ENCODE measurements at regions not wholly inside any gene's neighbourhood (a gene's known extent, or its start where the extent isn't known, plus 50 kb on each side); places are given as distances from the start of the nearest gene placed in this dataset.
"Not testable (repeated sequence)": the region's sequence is repeated elsewhere in the genome, so short reads cannot be mapped to it uniquely, and the experiment has no call there.

DNA sequence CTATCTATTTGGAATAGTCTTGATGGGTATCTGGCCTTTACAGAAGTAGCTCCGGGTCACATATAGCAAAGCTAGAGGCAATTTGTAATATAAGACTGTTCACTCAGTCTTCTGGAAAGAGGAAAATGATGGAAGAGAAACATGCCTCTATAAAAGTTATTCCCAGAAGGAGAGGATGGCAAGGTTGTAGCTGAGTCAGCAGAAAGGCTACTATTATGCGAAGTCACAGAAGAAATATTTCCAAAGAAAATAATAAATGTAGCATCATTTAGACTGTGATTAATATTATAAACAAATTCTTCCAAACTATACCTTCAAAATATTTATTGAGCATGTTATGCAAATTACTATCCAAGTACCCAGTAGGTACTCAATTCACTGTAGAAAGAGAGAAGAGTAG lies 1027.7 kb upstream of the TMEFF2 start:
- no peak for DNase-seq

DNA sequence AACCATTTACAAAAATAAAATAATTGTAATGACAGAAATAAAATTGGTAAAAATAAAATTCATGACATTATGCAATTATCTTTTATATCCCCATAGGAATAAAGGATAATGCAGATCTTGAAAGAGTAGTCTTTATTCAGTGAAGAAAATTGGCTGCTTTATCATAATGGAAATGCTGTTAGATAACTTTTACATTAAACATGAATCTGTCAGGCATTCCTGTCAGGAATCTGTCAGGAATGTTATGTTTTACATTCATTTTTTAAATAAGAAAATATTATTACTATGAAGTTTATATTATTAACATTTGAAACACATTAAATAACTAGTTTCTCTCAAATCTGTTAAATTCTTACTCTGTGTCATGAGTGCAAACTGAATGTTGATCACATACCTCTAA lies 1024.7 kb upstream of the TMEFF2 start:
- DNase-seq = no peak

DNA sequence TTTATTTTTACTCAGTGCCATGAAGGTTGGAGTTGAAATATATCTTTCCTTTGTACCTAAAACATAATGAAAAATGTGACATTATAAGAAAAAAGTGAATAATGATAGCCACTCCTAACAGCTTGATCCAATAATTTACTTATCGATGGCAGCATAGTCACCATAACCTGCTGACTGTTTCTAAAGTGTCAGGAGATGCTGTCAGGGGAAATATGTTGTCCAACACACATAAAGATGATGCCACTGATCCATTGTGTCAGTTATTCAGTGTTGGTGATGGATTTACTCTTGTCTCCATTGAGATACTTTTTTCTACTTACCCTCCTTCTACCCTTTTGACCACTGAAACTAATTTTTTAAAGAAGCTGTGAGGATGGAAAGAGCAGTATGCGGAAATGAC lies 1006.9 kb upstream of the TMEFF2 start:
- DNase-seq = no peak

DNA sequence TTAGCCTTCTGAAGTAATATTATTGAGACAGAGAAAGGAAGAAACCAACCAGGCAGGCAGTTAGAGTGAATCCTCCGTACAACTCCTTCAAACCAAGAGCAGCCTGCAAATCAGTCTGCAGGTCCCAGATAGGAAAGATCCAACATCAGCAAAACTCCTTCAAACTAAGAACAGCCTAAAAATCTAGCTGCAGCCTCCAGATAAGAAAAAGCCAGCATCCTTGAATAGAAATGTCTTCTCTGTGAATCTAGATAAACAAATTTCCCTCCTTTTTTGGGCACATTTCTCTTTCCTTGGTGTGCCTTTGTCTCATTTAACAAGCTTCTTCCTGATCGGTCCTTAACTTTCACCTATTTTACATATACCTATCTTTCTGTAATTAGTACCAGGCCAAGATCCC lies 1004.6 kb upstream of the TMEFF2 start:
- no peak for DNase-seq

DNA sequence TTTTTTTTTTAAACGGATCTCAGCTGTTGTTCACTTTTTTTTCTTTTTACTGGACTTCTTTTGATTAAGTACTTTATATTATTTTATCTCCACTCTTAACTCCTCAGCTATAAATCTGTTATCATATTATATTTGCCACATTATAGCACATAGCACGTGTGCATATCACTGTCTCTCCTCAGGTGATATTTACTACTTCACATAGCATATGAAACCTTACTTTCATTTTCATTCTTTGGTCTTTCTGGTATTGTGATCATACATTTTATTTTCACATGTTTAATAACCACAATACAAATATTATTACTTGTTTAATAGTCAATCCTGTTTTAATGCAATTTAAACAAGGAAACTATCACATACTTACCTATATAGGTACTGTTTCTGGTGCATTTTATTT lies 993.1 kb upstream of the TMEFF2 start:
- no peak for DNase-seq

DNA sequence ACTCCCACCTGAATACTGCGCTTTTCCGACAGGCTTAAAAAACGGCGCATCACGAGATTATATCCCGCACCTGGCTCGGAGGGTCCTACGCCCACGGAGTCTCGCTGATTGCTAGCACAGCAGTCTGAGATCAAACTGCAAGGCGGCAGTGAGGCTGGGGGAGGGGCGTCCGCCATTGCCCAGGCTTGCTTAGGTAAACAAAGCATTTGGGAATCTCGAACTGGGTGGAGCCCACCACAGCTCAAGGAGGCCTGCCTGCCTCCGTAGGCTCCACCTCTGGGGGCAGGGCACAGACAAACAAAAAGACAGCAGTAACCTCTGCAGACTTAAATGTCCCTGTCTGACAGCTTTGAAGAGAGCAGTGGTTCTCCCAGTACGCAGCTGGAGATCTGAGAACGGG lies 976.2 kb upstream of the TMEFF2 start:
- not testable (repeated sequence) for DNase-seq

DNA sequence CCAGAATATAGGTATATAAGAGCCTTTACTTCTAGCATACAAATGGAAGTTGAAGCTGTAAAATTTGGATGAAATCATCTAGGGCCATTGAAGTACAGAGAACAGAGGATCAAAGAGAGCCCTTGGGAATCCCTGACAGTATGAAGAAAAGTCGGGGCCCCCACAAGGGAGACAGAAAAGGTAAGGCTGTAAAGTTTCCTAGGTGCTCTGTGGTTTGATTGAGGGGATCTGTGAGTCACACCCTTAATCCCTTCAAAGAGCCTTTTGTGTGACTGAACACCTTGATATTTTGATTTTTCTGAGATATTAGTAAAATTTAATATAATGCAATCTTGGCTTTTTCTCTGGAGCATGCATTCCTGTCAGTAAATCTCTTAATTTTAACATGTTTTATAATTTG lies 961.7 kb upstream of the TMEFF2 start:
- no peak for DNase-seq

DNA sequence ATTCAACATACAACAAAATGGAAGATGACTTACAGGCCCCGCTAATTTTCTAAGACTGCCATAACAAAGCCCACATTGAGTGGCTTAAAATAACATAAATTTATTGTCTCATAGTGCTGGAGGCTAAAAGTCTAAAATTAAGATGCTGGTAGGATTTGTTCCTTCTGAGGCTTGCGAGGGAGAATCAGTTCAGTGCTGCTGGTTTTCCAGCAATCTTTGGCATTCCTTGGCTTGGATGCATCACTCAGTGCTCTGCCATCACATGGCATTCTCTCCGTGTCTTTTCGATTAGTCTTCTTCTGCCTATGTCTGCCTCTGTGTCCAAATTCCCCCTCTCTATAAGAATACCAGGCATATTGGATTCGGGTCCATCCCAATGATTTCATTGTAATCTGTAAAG lies 959.3 kb upstream of the TMEFF2 start:
- no peak for DNase-seq

DNA sequence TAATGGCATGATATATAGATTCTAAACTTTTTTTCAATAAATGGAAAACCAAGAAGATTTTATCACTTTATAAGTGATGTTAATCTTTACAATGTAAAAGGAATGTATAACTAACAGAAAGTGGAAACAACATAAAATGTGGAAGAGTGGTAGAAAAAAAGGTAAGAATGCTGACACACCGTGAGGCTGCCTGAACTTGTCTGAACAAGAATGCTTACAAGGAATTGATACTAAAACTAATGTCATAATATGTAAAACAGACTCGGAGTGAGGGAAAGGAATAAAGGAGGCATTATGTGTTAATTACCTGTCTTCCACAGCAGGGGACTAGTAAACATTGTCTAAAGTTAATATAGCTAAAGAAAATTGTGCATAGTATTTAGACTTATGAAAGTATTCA lies 958.8 kb upstream of the TMEFF2 start:
- DNase-seq = no peak

DNA sequence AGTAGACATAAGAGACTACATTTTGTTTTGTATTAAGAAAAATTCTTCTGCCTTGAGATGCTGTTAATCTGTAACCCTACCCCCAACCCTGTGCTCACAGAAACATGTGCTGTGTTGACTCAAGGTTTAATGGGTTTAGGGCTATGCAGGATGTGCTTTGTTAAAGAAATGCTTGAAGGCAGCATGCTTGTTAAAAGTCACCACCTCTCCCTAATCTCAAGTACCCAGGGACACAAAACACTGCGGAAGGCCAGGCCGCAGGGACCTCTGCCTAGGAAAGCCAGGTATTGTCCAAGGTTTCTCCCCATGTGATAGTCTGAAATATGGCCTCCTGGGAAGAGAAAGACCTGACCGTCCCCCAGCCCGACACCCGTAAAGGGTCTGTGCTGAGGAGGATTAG lies 947.7 kb upstream of the TMEFF2 start:
- not testable (repeated sequence) for DNase-seq

DNA sequence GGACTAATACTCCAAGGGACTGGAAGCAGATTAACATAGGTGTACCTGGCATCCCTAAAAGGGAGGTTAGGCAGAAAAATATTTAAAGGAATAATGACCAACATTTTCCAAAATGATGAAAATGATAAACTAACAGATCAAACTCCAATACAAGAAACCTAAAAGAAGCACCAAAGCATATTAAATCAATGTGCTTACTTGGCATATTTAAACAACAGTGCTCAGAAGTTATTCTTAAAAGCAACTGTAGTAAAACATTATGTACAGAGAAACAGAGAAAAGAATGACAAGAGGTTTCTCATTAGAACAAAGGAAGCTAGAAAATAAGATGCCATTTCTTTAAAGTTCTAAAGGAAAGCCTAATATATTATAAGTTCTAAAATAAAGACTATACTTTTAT lies 947.3 kb upstream of the TMEFF2 start:
- DNase-seq = no peak

DNA sequence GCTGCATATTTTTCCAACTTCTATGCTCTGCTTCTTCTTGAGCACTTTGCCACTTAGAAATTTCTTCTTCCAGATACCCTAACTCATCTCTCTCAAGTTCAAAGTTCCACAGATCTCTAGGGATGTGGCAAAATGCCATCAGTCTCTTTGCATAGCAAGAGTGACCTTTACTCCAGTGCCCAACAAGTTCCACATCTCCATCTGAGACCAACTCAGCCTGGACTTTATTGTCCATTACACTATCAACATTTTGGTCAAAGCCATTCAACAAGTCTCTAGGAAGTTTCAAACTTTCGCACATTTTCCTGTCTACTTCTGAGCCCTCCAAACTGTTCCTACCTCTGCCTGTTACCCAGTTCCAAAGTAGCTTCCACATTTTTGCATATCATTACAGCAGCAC lies 946.2 kb upstream of the TMEFF2 start:
- not testable (repeated sequence) for DNase-seq

DNA sequence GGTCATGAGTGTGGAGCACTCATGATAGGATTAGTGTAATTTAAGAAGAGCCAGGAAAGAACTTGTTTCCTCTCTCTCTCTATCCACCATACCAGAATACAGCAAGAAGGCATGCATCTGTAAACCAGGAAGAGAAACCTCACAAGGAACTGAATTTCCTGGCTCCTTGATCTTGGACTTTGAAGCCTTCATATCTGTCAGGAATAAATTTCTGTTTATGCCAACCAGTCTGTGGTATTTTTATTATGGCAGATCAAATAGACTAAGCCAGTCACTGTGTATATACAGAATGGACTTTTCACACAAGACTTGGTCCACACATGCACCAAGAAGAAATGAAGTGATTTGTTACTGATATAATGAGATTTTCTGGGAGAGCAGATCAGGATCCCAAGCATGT lies 930.1 kb upstream of the TMEFF2 start:
- no peak for DNase-seq

DNA sequence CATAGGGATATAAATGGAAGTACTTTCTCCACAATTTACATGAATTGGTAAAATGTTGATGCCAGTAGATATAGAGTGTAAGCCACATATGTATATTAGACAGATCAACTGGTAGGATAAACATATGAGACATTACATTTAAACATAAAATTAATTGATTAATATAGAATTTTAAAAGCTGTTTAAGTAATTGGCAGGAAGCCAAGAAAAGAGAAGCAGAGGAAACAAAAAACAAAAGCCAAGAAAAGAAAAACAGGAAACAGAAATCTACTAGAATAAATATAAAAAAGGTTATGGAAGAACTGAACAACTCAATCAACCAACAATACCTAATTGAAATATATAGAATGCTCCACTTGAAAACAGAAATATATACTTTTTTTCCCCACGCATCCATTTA lies 920.1 kb upstream of the TMEFF2 start:
- no peak for DNase-seq

DNA sequence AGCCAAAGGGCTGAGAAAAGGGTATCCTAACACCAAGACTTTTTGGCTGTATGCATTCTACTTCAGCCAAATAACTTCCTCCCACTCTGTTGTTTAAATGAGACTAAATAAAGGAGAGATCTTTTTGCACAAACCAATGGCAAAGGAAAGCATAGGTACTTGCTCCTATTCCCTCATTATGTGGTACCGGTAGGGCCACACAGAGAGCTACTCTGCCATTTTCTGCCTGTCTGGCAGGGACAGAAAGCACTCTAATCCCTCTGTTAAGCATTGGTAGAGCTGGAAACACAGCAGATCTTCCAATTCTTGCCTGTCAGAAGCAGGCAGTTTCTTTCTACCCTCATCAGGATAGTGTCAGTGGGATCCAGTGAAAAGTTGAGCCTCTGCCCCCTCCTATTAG lies 918.3 kb upstream of the TMEFF2 start:
- no peak for DNase-seq

DNA sequence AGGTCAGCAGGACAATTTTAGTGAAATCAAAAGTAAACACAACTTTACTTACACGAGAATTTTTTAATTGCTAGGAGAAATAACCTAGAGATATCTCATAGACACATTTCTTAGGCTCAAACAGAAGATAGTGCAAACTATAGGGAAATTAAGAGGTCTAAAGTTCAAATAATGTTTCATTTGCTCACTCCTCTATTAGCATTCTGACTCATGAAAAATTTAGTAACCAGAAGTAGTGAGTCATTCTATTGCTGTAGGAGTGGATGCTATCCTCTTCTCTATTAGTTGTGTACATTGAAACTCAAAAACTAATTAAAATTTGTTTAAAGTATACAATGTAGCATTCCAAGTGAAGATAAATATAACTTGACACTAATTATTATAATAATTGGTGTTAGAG lies 908.3 kb upstream of the TMEFF2 start:
- no peak for DNase-seq

DNA sequence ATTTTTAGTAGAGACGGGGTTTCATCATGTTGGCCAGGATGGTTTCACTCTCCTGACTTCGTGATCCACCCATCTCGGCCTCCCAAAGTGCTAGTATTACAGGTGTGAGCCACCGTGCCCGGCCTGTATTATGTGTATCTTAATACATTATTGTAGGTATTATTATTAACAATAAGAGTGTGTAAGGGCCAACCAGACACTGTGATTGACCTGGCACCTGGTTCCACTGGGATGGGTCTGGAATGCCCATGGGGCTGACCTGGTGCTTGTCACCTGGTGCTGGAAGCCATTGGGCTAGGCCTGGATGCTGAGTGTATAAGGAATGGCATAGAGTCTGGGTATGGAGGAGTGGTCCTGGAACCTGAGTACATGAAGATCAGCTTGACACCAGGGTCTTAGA lies 906.9 kb upstream of the TMEFF2 start:
- no peak for DNase-seq

DNA sequence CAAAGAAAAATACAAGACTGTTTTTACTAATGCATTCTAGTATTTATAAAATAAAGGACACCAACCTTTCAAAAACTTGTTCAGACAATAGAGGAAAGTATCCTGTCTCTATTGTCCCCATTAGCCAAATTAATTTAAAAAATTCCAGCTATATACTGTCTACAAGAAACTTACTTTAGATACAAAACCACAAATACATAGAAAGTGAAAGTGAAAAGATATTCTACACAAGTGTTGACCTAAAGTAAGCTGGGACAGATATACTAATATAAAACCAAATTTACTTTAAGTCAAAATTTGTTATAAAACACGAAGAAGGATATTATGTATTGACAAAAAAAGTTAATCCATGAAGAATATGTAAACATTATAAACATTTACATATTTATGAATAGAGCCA lies 893.3 kb upstream of the TMEFF2 start:
- no peak for DNase-seq

DNA sequence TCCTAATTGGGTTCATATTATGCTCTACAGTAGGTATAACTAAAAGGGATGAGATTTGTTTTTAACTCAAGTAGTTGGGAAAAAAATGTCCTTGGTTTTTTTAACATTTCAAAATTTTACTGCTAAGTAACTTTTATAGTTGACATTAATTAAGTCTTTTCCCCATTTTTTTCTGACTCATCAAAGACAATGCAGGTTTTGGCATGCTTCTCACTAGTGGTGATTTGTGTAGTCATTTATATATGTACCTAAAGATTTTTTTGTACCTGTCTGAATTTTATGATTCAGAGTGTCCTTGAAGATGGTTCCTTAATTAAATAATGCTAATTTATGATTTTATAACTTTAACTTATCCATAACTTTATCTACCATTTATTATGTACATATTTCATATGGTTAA lies 882.3 kb upstream of the TMEFF2 start:
- DNase-seq = no peak

DNA sequence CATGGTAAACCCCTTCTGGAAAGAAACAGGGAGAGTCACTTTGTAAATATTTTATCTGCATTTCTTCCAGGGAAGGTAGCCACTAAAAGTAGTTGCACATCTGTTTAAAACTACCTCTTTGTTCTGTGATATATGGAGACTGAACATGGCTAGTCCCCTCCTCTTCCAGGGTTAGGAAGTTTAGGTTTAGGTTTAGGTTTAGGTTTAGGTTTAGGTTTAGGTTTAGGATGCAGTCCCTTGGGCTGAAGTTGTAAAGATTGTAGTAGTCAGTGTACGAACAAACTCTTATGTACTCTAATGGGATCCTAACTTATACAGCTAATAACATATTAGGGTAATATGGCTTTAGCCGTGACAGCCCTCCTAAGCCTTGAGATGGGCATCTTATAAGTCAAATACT lies 880.2 kb upstream of the TMEFF2 start:
- no peak for DNase-seq

DNA sequence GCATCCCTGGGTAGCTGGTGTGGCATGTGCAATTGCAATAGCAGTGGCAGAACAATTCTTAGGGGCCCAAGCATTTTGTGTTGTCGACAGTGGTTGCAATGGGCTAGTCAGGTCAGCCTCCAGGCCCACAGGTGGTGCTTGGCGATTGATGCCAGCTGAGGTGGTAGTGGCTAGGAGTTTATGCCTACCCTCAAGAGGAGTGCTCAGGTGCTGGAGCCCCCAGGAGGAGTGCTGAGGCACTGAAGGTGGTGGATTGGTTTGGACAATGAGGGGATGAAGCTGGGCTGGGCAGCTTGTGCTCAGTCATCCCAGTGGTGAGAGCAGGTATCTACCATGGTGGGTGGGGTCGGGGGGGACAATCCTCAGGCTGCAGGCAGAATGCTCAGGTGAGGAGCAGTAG lies 877.9 kb upstream of the TMEFF2 start:
- DNase-seq = no peak

DNA sequence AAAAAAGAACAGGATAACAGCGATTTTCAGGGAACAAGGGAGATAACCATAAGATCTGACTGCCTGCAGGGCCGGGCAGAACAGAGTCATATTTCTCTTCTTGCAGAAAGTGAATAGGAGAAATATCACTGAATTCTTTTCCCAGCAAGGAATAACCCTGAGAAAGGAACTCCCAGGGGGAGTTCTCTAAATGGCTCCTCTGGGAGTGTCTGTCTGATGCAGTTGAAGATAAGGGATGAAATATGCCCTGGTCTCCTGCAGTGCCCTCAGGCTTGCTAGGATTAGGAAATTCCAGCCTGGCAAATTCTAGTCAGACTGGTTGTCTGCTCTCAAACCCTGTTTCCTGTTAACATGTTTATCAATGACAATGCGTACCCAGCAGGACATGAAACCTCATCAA lies 830.8 kb upstream of the TMEFF2 start:
- DNase-seq = not testable (repeated sequence)

DNA sequence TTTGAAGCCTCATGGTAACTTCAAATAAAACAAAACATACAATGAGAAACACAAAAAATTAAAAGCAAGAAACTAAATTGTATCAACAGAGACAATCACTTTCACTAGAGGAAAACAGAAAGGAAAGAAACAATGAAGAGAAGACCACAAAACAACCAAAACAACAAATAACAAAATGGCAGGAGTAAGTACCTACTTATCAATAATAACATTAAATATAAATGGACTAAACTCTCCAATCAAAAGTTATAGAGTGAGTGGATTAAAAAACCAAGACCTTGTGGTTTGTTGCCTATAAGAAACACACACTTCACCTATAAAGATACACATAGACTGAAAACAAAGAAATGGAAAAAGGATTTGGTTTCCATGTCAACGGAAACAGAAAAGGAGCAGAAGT lies 830.1 kb upstream of the TMEFF2 start:
- no peak for DNase-seq

DNA sequence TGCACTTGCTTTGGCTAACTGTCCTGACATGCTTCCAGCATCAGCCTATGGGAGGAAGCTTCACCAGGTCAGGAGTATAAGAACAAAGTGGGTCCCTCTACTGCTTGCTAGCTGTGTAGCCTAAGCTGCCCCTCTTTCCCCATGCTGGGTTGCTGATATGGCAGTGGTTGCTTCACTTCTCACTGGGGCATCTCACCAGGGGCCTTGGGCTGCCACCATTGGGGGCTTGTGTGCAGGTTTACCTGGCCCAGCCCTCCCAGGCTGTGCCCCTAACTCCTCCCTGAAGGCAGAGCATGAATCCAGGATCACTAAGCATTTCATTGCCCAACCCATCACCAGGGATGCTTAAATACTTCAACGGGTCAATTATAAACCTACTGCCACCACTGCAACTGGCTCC lies 817.1 kb upstream of the TMEFF2 start:
- DNase-seq = no peak

DNA sequence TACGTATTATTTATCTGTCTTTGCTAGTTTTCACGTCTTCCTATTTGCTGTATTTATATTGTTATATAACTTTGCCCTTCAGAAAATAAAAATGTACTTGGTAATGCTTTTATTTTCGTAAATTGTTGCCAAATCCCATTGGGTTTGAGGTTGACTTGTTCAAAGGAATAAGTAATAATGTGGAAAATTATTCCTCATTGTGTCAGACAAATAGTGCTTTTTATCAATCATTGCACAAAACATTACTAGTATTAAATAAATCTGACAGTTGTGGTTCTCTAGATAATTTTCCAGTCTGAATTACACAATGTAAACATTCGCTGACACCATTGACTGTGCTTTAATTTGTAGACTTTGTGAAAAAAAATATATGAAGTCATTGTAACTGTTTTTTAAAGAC lies 798.3 kb upstream of the TMEFF2 start:
- DNase-seq = no peak

DNA sequence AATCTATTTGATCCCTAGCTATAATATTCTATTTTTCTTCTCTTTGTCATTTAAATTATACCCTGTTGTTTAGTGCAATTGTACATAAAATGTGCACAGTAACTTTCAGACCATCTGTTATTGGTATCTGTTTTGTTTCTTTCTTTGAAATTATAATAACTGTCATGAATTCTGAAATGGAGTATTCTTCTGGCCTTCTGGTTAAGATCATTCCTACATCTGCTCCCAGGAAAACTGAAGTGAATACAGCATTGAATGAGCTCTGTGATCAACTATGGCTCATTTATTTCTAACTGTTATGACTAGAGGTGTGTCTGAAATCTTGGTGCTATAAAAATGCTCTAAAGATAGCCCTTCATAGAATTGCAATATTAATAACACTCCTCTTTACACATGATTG lies 788.4 kb upstream of the TMEFF2 start:
- no peak for DNase-seq
